GM18499 (cell line): ENCODE measurements at regions not wholly inside any gene's neighbourhood (a gene's known extent, or its start where the extent isn't known, plus 50 kb on each side); places are given as distances from the start of the nearest gene placed in this dataset.

Source experiments
- ATAC-seq: cut with Tn5 transposase; IDR thresholded peaks from one replicate; pipeline ENCODE4 v1.9.1; 2021; ENCODE audit warnings: moderate number of reproducible peaks; ENCODE audit not compliant: insufficient read depth, unreplicated experiment

DNA sequence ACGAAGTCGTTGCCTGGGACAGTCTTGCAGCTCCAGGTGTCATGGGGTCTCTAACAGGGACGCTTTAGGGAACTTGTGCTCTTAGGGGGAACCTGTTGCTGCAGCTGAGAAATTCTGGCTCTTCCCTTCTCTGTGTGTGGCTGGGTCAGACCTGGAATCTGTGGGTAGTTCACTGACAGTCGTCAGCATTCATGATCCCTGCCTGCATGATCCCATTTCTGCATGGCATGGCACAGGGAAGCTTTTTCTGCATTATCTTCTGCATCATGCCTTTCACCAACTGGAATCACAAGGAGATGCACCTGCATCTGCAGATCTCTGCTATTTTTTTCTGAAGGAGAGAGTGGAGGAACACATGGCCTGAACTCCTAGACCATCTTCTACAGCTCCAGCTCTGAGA is 85.6 kb downstream of the SOX9 start:
- ATAC-seq = no peak

DNA sequence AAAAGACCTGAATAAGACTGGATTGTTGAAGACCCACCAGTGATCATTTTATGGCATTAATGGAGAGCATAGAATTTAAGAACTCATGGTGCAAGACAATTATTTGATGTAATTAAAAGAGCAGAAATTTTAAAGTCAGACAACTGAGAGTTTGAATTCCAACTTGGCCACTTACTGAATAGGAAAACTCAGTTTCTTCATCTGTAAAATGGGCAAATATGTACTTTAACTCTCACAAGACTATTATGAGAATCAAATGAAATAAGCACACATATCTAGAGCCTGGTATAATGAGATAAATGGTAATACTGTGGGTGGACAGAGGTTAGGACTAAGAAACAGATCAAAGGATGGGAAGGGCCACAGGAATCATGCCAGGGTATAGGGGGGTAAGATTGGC is 88.0 kb downstream of the SOX9 start:
- ATAC-seq = no peak

DNA sequence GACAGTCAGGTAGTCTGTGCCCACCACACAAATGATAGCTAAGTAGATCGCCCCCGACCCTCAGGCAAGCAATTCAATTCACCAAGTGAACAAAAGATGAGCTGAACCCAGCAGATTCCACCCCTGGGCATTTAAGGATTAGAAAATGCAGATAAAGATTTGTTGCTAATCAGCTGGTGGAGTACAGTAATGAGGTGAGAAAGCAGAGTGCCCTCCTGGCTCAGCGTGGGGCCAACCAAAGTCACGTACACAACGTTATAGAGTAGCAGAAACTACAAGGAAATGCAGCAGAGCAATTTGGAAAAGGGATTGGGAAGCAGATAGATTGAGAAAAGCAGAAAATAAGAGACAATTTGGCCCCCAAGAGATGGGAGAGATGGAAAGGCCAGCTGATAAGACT is 91.2 kb downstream of the SOX9 start:
- ATAC-seq = no peak

DNA sequence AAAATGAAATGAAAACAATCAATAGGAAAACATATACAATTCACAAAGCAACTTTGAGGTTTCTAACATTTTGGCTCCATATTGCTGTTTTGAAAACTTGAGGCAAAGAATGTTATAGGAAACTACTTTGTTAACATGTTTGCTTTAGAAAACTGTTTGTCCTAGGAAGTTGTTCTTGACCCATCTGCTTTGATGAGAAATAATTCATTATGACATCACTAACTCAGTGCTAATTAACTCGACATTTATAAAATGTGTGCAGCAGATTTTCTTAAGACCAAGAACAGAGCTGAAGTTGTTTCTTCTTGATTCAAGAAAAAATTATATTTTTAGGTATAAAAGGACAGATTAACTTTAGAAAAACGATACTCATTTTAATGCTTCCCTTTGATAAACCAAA is 94.7 kb downstream of the SOX9 start:
- ATAC-seq = no peak

DNA sequence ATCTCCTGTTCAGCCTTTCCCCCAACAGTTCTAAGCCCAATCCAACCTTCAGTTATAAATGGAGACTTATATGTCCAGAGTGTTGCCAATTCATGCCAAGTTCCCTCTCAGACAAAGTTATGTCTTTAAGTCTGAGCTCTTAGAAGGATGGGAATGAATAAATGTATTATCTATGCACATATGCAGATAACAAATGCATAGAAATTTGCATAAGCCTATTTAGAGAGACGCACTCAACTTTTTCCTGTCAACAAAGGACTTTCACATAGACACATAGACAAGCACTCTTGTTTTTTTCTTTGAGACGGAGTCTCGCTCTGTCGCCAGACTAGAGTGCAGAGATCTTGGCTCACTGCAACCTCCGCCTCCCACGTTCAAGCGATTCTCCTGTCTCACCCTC is 95.1 kb downstream of the SOX9 start:
- ATAC-seq = no peak

DNA sequence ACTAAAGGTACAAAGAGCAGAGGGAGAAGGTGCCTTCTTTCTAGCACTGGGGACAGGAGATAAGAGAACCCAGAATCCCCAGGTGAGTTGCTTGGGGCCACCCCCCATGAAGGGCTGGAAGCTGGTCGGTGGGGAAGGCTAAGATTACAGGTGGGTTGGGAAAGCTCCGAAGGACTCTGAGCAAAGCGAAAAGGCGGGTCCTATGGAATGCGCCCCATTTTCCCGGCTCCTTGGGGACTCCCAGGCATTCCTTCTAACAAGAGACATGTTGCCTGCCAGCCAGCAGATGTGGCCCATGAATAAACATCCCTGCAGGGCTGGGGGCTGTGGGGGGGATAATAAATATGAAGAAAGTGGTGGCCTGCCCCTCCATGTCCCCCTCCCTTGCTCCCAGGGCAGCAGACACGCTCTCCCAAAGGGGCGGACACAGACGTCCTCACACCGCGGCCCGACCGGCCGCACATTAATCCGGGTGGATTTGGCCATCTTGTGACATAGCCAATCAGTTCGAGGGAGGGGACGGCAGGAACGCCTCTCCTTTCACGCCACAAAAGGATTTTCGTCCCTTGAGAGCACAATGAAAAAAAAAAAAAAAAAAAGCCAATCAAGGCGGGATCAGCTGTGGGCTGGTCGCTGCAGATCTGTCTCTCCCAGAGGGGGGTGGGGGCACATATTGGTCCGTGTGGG is 98.5 kb downstream of the SOX9 start:
- ATAC-seq = no peak

DNA sequence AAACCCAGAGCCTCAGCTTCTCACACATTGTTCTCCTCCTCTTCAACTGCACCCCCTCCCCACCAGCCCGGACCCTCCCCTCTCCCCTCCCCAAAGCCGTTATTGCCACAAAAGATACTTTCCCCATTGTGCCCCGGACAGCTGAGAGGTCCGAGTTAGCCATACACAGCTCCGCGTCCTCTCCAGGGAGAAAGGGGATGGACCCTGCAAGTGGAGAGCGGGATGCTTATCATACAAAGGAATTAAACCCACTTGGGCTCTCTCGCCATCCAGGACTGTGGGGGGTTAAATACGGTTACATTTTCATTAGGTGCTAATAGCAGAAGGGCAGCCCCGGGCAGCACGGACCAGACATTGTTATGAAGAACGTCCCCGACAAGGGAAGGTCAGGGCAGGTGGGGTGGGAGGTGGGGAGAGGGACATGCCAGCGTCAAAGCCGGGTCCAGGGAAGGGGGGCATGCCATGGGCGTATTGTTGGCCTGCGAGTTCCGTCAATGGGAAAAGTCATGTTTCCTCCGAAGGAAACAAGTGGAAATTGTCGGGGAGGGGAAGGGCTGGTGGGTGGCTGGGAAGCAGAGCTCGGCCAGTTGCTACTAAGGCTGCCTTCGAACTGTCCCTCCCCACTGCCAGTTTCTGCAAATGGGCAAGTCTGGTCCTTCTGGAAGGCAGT is 99.1 kb downstream of the SOX9 start:
- no peak for ATAC-seq

DNA sequence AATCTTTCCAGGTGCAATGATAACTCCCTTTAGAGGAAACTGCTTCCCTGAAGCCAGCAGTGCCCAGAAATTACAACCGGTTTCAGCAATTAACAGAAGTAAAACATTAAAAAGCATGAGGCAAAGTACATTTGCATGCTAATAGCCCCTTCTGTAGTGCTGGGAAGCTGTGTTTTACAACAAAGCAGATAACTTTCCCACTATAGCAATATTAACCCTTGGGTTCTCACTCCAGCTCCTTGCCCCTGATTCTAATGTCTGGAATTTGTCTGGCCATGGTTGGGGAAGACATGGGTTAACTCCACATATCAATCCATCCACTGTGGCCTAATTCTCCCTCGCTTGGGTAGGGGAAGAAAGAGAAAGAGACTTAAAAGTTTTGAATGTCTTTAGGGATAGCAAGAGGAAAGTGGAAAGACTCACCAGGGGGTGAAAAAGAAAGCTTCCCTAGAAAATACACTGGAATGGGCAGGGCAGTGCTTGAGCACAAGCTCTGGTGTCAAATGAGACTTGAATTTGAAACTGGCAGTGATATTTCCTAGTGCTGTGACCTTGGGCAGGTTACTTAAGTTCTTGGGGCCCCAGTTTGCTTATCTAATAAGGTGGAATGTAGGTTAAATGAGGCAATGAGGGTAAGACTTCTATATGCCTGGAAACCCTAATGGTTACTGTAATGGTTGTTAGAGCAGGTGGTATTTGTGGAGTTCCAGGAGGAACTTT is 102.0 kb downstream of the SOX9 start:
- ATAC-seq = no peak

DNA sequence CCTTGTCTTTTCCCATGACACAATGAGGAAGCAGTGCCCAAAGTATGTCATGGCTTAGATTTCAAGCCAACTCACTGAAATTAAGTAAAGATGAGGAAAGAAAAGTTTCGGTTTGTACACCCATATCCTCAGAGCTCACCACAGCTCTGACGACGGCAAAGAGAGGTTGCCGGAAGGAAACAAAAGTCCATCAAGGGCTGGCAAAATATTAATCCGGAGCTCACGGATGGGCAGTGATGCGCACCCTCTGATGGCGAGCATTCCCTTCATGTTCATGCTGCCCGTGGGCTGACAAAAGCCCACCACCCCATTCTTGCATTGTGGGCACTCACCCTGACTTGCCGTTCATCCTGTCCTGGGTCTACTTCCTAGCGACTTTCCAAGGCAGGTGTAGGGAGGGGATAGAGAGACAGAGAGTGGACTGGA is 103.1 kb downstream of the SOX9 start:
- ATAC-seq = no peak

DNA sequence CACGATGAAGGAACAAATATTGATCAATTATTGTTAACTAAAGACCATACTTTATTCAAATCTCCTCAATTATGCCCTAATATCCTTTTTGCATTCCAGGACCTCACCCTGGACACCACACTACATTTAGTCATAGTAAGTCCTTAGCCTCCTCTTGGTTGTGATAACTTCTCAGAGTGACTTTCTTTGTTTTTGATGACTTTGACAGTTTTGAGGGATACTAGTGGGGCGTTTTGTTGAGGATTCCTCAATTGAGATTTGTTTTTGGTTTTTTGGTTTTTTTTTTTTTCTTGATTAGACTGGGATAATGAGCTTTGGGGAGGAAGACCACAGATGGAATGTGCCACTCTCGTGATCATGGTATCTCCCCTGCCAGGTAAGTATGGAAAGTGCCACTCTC is 105.5 kb downstream of the SOX9 start:
- ATAC-seq = no peak

DNA sequence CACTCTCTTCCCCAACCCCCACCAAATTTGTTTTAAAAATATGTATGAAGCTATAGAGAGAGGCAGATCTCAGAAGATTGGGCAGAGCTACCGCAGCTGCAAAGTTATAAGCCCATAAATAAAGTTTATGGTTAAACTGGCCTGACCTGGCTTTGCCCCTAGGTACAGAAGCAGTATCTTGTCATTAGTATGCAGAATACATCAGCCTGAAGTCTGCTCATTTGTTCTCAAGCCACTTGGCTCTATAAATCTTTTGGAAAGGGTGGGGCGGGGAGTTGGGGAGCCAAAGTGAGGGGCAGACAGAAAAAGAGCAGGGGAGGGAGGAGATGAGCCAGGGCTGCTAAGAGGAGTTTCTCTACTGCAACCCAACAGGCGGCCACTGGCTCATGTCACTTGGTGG is 113.2 kb downstream of the SOX9 start:
- no peak for ATAC-seq

DNA sequence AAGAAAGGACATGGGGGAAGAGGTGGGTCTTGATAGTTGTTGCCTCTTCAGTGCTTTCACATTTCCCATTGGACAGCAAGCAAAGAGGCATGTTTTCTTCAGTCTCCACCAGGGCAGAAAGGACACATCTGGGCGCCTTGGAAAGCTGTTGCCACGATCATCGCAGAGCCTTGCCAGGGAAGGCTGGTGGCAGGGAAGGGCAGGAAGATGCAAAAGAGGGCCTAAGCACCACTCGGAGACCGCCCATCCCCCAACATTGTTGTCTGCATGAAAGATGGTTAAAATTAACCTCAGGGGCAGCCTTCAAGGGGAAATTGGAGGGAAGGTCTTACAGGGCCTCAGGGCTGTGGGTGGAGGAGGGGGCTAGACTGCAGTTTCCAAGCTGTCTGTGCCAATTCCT is 114.2 kb downstream of the SOX9 start:
- no peak for ATAC-seq

DNA sequence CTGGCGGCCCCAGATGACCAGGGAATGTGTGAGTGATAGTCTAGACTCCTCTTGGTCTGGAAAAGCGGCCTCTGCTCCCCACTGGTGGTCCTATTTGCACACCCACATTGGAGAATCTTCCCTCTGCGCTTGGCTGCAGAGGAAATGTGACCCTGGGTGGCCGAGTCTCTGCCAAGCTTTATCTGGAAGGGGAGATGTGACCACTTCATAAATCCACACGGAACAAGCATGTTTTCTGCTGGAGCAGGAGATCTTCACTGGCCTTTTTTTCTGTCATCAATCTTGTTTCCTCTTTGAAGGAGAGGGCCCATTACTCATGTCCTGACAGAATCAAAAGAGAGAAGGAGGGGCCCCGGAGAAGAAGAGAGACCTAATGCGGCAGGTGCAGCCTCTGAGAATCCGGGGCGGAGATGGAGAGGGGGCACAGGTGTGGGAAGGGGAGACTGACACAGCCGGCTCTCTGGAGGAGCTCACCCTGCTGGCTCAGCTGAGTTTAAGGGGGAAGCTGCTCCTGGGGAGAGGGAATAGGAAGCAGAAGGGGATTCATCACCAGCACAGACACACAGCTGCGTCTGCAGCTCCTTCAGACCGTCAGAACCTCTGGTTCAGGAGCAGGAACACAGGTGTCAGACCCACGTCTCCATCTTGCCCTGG is 116.3 kb downstream of the SOX9 start:
- no peak for ATAC-seq

DNA sequence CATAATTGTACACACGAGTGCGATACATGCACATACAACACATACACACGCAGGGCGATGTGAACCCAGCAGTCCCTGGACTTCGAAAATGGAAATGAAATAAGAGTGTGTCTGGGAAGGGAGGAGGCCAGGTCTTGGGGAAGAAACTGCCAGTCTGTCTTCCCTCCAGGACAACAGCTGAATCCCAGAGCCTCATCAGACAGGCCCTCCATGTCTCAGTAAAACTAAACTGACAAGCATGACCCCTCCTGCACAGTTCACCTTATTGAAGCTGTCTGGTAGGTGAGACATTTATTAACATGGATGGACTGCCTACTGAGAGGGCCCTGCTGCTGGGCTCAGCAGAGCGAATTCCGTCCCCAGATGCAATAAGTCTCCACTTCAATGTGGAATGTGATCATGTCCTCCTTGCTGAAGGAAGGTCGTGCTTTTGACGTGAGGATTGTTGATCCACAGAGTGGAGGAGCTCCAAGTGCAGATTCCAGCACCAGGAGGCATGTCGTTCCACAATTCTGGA is 117.4 kb downstream of the SOX9 start:
- ATAC-seq = no peak

DNA sequence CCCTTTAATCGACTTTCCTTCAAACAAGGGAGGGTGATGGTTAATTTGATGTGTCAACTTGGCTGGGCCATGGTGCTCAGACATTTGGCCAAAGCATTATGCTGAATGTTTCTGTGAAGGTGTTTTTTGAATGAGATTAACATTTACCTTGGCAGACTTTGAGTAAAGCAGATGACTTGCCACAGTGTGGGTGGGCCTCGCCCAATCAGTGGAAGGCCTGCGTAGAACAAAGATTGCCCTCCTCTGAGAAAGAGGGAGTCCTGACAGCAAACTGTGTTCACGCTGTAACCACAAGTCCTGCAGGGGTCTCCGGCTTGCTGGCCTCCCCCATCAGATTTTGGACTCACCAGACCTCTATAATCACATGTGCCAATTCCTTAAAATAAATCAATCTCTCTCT is 118.7 kb downstream of the SOX9 start:
- ATAC-seq = no peak

DNA sequence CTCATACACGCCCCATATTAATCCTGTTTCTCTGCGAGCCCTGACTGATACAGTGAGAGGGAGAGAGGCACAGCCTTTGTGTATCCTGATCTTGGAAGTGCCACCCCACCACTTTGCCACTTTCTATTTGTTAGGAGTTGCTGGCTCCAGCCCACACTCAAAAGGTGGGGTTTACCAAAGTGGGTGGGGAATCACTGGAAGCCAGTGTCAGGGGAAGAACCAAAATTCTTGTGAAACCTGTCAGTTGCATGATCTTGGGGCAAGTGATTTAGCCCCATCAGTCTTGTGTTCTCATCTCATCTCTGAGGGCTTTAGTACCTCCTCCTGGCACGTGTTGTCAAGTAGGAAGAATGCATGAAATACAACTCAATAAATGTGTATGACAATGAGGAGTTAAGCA is 119.5 kb downstream of the SOX9 start:
- ATAC-seq = no peak

DNA sequence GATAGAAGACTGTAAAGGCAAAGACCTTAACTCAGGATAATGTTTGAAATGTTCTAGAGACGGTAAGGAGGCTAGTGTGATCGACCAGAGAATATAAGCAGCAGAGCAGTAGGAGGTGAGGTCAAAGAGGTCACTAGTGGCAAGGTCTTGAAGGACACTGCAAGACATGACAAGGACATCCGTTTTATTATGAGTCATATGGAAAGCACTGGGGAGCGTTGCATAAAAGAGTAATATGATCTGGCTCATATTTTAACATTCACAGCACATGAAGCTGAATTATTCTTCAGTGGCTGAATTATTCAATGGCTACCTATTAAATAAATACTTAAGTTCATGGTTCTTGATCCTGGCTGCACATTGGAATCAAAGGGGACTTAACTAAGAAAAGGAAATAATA is 123.7 kb downstream of the SOX9 start:
- no peak for ATAC-seq

DNA sequence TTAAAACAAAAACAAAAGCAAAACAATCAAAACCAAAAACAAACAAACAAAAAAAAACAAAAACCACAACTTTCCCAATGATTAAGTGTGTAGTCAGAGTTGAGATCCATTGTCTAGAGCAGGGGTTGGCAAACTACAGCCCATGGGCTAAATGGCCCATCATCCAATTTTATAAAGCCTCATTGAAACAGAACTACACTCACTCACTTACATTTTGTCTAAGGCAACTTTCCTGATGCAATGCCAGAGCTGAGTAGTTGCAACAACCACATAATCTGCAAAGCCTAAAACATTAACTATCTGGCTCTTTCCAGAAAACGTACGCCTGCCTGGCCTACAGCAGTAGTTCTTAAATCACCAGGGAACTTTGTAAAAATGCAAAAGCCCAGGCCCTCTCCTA is 124.1 kb downstream of the SOX9 start:
- no peak for ATAC-seq

DNA sequence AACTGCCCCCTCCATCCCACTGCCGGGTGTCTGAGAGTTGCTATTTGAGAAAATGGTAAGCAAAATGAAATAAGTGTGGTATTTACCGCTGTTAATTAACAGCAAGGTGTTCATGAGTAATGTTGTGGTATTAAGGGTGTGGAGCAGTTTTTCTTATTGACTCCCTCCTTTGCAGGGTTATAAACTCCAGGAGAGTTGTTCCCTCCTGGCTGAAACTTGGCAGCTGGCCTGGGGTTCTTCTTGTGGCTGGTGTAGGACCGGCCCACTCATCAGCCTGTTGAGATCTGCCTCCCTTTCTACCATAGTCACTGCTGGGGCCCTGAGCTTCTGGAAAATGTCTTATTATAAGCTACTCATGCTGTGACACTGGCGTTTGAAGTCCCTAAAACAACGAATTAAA is 128.6 kb downstream of the SOX9 start:
- no peak for ATAC-seq

DNA sequence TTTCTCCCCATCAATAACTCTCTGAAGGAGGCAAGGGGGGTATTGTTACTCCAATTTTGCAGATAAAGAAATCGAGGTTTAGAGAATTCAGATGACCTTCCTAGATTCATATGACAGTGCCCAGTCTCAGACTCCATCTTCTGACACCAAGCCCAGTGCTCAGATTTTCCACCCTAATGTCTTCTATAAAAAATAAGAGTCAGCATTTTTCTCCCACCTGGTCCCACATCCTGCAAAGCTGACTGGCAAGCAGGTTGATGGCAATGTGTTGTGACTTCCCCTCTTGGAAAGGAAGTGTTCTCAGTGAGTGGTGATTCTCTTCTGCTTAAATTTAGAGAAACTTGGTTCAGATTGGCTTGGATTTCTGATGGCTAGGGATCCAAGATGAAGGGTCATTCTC is 129.4 kb downstream of the SOX9 start:
- ATAC-seq = no peak

DNA sequence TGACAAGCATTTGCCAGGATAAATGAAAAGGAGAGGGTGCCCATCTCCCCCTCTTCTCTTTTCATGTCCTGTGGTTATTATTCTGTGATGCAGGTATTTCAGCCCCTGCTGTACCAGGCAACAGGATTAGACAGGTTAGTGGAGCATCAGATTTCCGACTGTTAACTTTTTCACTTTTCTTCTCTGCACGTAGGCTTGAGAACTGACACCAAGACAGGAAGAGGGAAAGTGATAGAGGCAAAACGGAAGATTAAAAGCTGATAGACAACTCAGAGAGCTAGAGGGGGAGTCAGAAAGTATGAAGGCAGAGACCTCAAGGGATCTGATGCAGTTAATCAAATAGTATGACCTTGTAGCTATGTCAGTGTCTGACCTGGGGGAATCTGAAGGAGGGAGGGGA is 132.8 kb downstream of the SOX9 start:
- ATAC-seq = no peak
